ENCODE measurements at regions not wholly inside any gene's neighbourhood (a gene's known extent, or its start where the extent isn't known, plus 50 kb on each side); places are given as distances from the start of the nearest gene placed in this dataset.
"Not testable (repeated sequence)": the region's sequence is repeated elsewhere in the genome, so short reads cannot be mapped to it uniquely, and the experiment has no call there.

DNA sequence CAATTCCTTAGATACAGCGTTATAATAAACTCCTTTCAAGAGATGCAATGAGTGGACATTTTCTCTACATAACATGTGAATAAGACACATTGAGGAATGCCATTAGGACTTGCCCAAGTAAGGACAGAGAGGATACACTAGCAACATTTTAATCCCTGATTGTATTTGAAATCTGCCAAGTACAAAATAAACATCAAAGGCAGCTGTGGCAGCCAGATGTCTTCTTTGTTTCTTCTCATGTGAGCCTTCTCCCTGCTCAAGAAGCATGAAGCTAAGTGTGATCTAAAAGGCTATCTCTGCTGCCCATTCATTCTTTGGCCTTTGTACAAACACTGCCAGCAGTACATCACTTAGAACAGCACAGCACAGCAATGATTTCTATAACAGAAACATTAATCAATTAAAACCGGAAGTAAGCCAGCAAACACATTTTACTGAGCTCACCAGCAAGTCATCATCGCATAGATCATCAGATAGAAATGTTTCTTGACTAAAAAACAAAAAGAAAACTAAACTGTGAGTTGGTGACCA lies 364.0 kb downstream of the CNTN6 start:
- H3K27ac ChIP-seq (ENCODE audit: insufficient read depth, low read length, poor library complexity, severe bottlenecking), result no peak overlapping the region
- no peak overlapping the region for H3K4me3 ChIP-seq (ENCODE audit: low read depth, low read length)
- no peaks in the 10 kb centered on the region for H3K4me1 ChIP-seq (ENCODE audit: control insufficient read depth, insufficient read depth, low read length, poor library complexity, severe bottlenecking)
- Mint-ChIP-seq H3K36me3 (no peaks in the 10 kb centered on the region), H3K9me3 (peaks cover 2 to 11% (median 8%) of the 10 kb centered on the region in 7 donors), H3K27ac (no peak overlapping the region), H3K27me3 (no peaks in the 10 kb centered on the region), H3K4me1 (no peaks in the 10 kb centered on the region), H3K4me3 (no peak overlapping the region)
- ATAC-seq (ENCODE audit: low read depth in 2 of 2) (no peak), DNase-seq (no peak)
- no peaks in the 10 kb centered on the region for H3K36me3 ChIP-seq (ENCODE audit: control insufficient read depth, insufficient read depth, low read length)
- no peaks in the 10 kb centered on the region for H3K27me3 ChIP-seq (ENCODE audit: control insufficient read depth, insufficient read depth, low read length)
- H3K9me3 ChIP-seq (ENCODE audit: control insufficient read depth in 2 of 2, low read length in 2 of 2), result no peaks in the 10 kb centered on the region

- H3K9me3 Mint-ChIP-seq, result peaks cover 0 to 20% (median 10%) of the 10 kb centered on the region in 7 donors
- no peak overlapping the region for H3K27ac ChIP-seq (ENCODE audit: insufficient read depth, low read length, poor library complexity, severe bottlenecking)
- H3K4me1 Mint-ChIP-seq, result no peaks in the 10 kb centered on the region
- peaks cover 0 to 2% of the 10 kb centered on the region in 2 experiments for H3K9me3 ChIP-seq (ENCODE audit: control insufficient read depth in 2 of 2, low read length in 2 of 2)
- H3K27ac Mint-ChIP-seq, result no peak overlapping the region
- no peaks in the 10 kb centered on the region for H3K27me3 ChIP-seq (ENCODE audit: control insufficient read depth, insufficient read depth, low read length)
- H3K4me3 Mint-ChIP-seq, result no peak overlapping the region
- no peaks in the 10 kb centered on the region for H3K36me3 ChIP-seq (ENCODE audit: control insufficient read depth, insufficient read depth, low read length)
- H3K36me3 Mint-ChIP-seq, result no peaks in the 10 kb centered on the region
- H3K4me3 ChIP-seq (ENCODE audit: low read depth, low read length), result no peak overlapping the region
- no peaks in the 10 kb centered on the region for H3K27me3 Mint-ChIP-seq
- no peak for ATAC-seq (ENCODE audit: low read depth in 2 of 2)
- DNase-seq, result no peak
- H3K4me1 ChIP-seq (ENCODE audit: control insufficient read depth, insufficient read depth, low read length, poor library complexity, severe bottlenecking), result no peaks in the 10 kb centered on the region
Measured at GRCh38 chr3:1462371-1462770, 369.5 kb downstream of the CNTN6 start.

DNA sequence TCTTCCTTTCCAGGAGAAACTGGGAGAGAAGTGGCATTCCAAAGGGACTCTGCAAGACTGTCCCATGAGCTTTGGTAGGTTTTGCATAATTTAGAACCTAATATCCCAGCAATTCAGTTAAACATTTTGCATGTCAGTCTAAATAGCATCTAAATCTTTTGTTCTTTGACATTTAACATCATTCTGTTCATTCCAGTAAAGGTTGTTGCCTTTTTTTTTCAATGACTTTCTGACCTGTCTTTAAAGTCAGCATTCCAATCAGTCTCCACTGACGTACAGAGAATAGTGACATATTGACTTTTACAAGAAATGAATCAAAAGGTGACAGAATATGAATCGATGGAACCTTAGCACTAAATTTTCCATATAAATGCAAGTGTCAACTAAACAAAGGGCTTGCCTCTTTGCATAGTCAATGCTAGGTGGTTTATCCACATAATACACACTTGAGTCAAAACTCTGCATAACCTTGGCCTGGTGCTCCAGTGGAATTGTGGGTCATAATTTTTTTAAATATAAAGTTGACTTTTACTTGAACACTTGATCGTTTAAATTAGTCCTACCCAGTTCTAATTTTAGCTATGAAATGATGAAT lies 370.1 kb downstream of the CNTN6 start:
- Histone ChIP-seq H3K4me3 (ENCODE audit: low read depth, low read length) (no peak overlapping the region), H3K27ac (ENCODE audit: insufficient read depth, low read length, poor library complexity, severe bottlenecking) (no peak overlapping the region), H3K36me3 (ENCODE audit: control insufficient read depth, insufficient read depth, low read length) (no peaks in the 10 kb centered on the region), H3K4me1 (ENCODE audit: control insufficient read depth, insufficient read depth, low read length, poor library complexity, severe bottlenecking) (no peaks in the 10 kb centered on the region), H3K27me3 (ENCODE audit: control insufficient read depth, insufficient read depth, low read length) (no peaks in the 10 kb centered on the region), H3K9me3 (ENCODE audit: control insufficient read depth in 2 of 2, low read length in 2 of 2) (peaks cover 0 to 2% of the 10 kb centered on the region in 2 experiments)
- H3K27ac Mint-ChIP-seq, result no peak overlapping the region
- no peak for DNase-seq
- H3K36me3 Mint-ChIP-seq, result no peaks in the 10 kb centered on the region
- H3K9me3 Mint-ChIP-seq, result peaks cover 0 to 20% (median 10%) of the 10 kb centered on the region in 7 donors
- ATAC-seq (ENCODE audit: low read depth in 2 of 2), result no peak
- no peaks in the 10 kb centered on the region for H3K27me3 Mint-ChIP-seq
- H3K4me1 Mint-ChIP-seq, result no peaks in the 10 kb centered on the region
- H3K4me3 Mint-ChIP-seq, result no peak overlapping the region

DNA sequence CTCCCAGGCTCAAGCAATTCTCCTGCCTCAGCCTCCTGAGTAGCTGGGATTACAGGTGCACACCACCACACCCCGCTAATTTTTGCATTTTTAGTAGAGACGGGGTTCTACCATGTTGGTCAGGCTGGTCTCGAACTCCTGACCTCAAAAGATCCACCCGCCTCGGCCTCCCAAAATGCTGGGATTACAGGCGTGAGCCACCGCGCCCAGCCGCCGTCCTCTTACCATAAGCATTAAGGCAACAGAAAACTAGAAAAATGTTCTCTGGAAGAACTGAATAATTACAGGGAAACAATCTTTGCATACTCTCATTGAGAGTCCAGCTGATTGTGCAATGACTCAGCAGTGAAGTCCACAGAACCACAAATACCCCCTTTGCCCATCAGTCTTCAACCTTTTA lies 372.3 kb downstream of the CNTN6 start:
- H3K27ac Mint-ChIP-seq; H3K27me3 Mint-ChIP-seq; ATAC-seq (ENCODE audit: low read depth in 2 of 2); H3K4me1 Mint-ChIP-seq; H3K4me1 ChIP-seq (ENCODE audit: control insufficient read depth, insufficient read depth, low read length, poor library complexity, severe bottlenecking); H3K4me3 Mint-ChIP-seq; H3K27ac ChIP-seq (ENCODE audit: insufficient read depth, low read length, poor library complexity, severe bottlenecking); DNase-seq; H3K27me3 ChIP-seq (ENCODE audit: control insufficient read depth, insufficient read depth, low read length); H3K36me3 Mint-ChIP-seq; H3K36me3 ChIP-seq (ENCODE audit: control insufficient read depth, insufficient read depth, low read length); H3K9me3 ChIP-seq (ENCODE audit: control insufficient read depth in 2 of 2, low read length in 2 of 2); H3K4me3 ChIP-seq (ENCODE audit: low read depth, low read length): not testable (repeated sequence)
- H3K9me3 Mint-ChIP-seq, result peaks cover 2 to 20% (median 8%) of the 10 kb centered on the region in 7 donors

GRCh38 chr3:1468145-1468544 lies 375.3 kb downstream of the CNTN6 start:
- Mint-ChIP-seq H3K27ac (no peak overlapping the region), H3K9me3 (peaks cover 0 to 6% (median 4%) of the 10 kb centered on the region in 7 donors), H3K36me3 (no peaks in the 10 kb centered on the region), H3K4me1 (no peaks in the 10 kb centered on the region), H3K27me3 (no peaks in the 10 kb centered on the region), H3K4me3 (no peak overlapping the region)
- Histone ChIP-seq H3K27ac (ENCODE audit: insufficient read depth, low read length, poor library complexity, severe bottlenecking) (no peak overlapping the region), H3K36me3 (ENCODE audit: control insufficient read depth, insufficient read depth, low read length) (no peaks in the 10 kb centered on the region), H3K4me3 (ENCODE audit: low read depth, low read length) (no peak overlapping the region), H3K9me3 (ENCODE audit: control insufficient read depth in 2 of 2, low read length in 2 of 2) (peaks cover 0 to 2% of the 10 kb centered on the region in 2 experiments), H3K4me1 (ENCODE audit: control insufficient read depth, insufficient read depth, low read length, poor library complexity, severe bottlenecking) (no peaks in the 10 kb centered on the region), H3K27me3 (ENCODE audit: control insufficient read depth, insufficient read depth, low read length) (no peaks in the 10 kb centered on the region)
- DNase-seq (no peak), ATAC-seq (ENCODE audit: low read depth in 2 of 2) (no peak)

DNA sequence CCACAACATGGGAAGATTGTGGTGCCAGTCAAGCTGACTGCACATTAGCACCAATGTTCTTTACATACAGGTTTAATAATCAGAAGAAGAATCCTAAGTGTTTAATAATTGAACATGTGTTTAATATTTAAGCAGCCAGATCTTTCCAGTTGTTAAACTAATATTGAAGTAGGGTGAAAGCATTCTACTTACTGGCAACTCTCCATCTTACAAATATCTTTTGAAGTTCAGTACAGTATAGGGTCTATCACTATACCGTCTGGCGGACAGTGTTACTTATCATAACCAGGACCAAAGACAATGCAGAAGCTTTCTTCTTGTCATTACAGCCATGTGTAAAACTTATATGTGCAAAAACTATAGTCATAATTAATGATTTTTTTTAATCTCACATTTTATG lies 376.4 kb downstream of the CNTN6 start:
- H3K27me3 Mint-ChIP-seq, result no peaks in the 10 kb centered on the region
- no peaks in the 10 kb centered on the region for H3K4me1 Mint-ChIP-seq
- DNase-seq (no peak), ATAC-seq (ENCODE audit: low read depth in 2 of 2) (no peak)
- H3K36me3 ChIP-seq (ENCODE audit: control insufficient read depth, insufficient read depth, low read length), result no peaks in the 10 kb centered on the region
- H3K4me3 Mint-ChIP-seq, result no peak overlapping the region
- no peak overlapping the region for H3K4me3 ChIP-seq (ENCODE audit: low read depth, low read length)
- no peak overlapping the region for H3K27ac Mint-ChIP-seq
- H3K9me3 Mint-ChIP-seq, result peaks cover 0 to 6% (median 3%) of the 10 kb centered on the region in 7 donors
- peaks cover 0 to 2% of the 10 kb centered on the region in 2 experiments for H3K9me3 ChIP-seq (ENCODE audit: control insufficient read depth in 2 of 2, low read length in 2 of 2)
- no peaks in the 10 kb centered on the region for H3K27me3 ChIP-seq (ENCODE audit: control insufficient read depth, insufficient read depth, low read length)
- H3K36me3 Mint-ChIP-seq, result no peaks in the 10 kb centered on the region
- no peak overlapping the region for H3K27ac ChIP-seq (ENCODE audit: insufficient read depth, low read length, poor library complexity, severe bottlenecking)
- H3K4me1 ChIP-seq (ENCODE audit: control insufficient read depth, insufficient read depth, low read length, poor library complexity, severe bottlenecking), result no peaks in the 10 kb centered on the region

DNA sequence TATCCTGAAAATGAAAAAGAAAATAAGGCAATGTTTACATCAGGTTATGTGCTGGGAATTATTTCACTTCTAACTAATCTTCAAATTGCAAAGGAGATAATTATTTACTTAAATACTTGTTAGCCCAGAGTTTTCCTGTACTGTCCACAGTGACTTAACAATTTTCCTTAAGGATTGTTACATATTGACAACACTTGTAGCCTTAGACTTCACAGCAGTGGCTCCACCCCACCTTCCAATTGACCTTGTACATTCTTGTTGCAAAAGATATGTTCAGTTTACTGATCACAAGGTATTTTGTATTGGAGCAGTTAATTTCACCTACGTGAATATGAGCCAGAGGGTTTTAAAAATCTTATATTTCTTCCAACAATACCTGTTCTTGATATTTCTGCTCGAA lies 376.9 kb downstream of the CNTN6 start:
- no peak overlapping the region for H3K4me3 ChIP-seq (ENCODE audit: low read depth, low read length)
- Mint-ChIP-seq H3K27me3 (no peaks in the 10 kb centered on the region), H3K9me3 (peaks cover 0 to 6% (median 0%) of the 10 kb centered on the region in 7 donors), H3K27ac (no peak overlapping the region), H3K4me1 (no peaks in the 10 kb centered on the region), H3K36me3 (no peaks in the 10 kb centered on the region), H3K4me3 (no peak overlapping the region)
- H3K4me1 ChIP-seq (ENCODE audit: control insufficient read depth, insufficient read depth, low read length, poor library complexity, severe bottlenecking), result no peaks in the 10 kb centered on the region
- no peak for DNase-seq
- no peak overlapping the region for H3K27ac ChIP-seq (ENCODE audit: insufficient read depth, low read length, poor library complexity, severe bottlenecking)
- H3K9me3 ChIP-seq (ENCODE audit: control insufficient read depth in 2 of 2, low read length in 2 of 2), result peaks cover 0 to 2% of the 10 kb centered on the region in 2 experiments
- no peaks in the 10 kb centered on the region for H3K36me3 ChIP-seq (ENCODE audit: control insufficient read depth, insufficient read depth, low read length)
- H3K27me3 ChIP-seq (ENCODE audit: control insufficient read depth, insufficient read depth, low read length), result no peaks in the 10 kb centered on the region
- ATAC-seq (ENCODE audit: low read depth in 2 of 2), result no peak

GRCh38 chr3:1477669-1478068 lies 384.8 kb downstream of the CNTN6 start:
- Mint-ChIP-seq H3K27ac (no peak overlapping the region), H3K4me1 (no peaks in the 10 kb centered on the region), H3K27me3 (no peaks in the 10 kb centered on the region), H3K4me3 (no peak overlapping the region), H3K36me3 (no peaks in the 10 kb centered on the region), H3K9me3 (peaks cover 3 to 15% (median 10%) of the 10 kb centered on the region in 7 donors)
- Histone ChIP-seq H3K27me3 (ENCODE audit: control insufficient read depth, insufficient read depth, low read length) (no peaks in the 10 kb centered on the region), H3K9me3 (ENCODE audit: control insufficient read depth in 2 of 2, low read length in 2 of 2) (no peaks in the 10 kb centered on the region), H3K27ac (ENCODE audit: insufficient read depth, low read length, poor library complexity, severe bottlenecking) (no peak overlapping the region), H3K4me3 (ENCODE audit: low read depth, low read length) (no peak overlapping the region), H3K4me1 (ENCODE audit: control insufficient read depth, insufficient read depth, low read length, poor library complexity, severe bottlenecking) (no peaks in the 10 kb centered on the region), H3K36me3 (ENCODE audit: control insufficient read depth, insufficient read depth, low read length) (no peaks in the 10 kb centered on the region)
- ATAC-seq (ENCODE audit: low read depth in 2 of 2) (no peak), DNase-seq (no peak)

Measured in CD4-positive, CD25-positive, alpha-beta regulatory T cell (primary cell).